ENCODE measurements at regions not wholly inside any gene's neighbourhood (a gene's known extent, or its start where the extent isn't known, plus 50 kb on each side); places are given as distances from the start of the nearest gene placed in this dataset.
"Not testable (repeated sequence)": the region's sequence is repeated elsewhere in the genome, so short reads cannot be mapped to it uniquely, and the experiment has no call there.

DNA sequence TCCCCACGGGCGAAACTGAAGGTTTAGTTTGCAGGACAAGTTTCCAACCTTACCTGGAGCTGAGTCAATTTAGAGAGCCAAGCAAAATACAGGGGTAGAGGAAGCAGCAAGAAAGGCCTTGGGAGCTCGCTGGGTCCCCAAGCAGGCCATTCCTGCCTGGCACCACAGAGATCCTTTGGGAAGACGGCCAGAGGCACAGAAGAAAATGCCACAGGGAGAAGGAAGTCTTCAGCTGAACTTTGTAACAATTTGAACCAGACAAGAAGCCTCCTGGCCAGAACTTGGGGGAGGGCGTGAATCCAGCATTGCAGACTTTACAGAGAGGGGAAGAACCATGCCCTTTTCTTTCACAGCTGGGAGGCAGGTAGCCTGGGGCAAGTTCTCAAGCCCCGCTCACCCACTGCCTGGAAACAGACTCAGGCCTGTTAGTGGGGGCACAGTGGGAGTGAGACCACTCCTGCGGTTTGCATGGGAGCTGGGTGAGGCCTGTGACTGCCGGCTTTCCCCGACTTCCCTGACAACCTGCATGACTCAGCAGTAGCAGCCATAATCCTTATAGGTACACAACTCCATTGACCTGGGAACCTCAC, 259.4 kb downstream of the SETD4 start:
- TF ChIP-seq, protein P1, sequence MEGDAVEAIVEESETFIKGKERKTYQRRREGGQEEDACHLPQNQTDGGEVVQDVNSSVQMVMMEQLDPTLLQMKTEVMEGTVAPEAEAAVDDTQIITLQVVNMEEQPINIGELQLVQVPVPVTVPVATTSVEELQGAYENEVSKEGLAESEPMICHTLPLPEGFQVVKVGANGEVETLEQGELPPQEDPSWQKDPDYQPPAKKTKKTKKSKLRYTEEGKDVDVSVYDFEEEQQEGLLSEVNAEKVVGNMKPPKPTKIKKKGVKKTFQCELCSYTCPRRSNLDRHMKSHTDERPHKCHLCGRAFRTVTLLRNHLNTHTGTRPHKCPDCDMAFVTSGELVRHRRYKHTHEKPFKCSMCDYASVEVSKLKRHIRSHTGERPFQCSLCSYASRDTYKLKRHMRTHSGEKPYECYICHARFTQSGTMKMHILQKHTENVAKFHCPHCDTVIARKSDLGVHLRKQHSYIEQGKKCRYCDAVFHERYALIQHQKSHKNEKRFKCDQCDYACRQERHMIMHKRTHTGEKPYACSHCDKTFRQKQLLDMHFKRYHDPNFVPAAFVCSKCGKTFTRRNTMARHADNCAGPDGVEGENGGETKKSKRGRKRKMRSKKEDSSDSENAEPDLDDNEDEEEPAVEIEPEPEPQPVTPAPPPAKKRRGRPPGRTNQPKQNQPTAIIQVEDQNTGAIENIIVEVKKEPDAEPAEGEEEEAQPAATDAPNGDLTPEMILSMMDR (IDR thresholded peaks at IDR 0.05) = not testable (repeated sequence)
- not testable (repeated sequence) for TF ChIP-seq POLR2A, EP300, POLR2AphosphoS5 (IDR thresholded peaks at IDR 0.05)

All from suprapubic skin (tissue), 4 donors.